ENCODE measurements at regions not wholly inside any gene's neighbourhood (a gene's known extent, or its start where the extent isn't known, plus 50 kb on each side); places are given as distances from the start of the nearest gene placed in this dataset.

GRCh38 chr7:153415632-153416031 is 636.6 kb upstream of the DPP6 start:
- TF ChIP-seq, protein P1, sequence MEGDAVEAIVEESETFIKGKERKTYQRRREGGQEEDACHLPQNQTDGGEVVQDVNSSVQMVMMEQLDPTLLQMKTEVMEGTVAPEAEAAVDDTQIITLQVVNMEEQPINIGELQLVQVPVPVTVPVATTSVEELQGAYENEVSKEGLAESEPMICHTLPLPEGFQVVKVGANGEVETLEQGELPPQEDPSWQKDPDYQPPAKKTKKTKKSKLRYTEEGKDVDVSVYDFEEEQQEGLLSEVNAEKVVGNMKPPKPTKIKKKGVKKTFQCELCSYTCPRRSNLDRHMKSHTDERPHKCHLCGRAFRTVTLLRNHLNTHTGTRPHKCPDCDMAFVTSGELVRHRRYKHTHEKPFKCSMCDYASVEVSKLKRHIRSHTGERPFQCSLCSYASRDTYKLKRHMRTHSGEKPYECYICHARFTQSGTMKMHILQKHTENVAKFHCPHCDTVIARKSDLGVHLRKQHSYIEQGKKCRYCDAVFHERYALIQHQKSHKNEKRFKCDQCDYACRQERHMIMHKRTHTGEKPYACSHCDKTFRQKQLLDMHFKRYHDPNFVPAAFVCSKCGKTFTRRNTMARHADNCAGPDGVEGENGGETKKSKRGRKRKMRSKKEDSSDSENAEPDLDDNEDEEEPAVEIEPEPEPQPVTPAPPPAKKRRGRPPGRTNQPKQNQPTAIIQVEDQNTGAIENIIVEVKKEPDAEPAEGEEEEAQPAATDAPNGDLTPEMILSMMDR (IDR thresholded peaks at IDR 0.05) = no peak
- TF ChIP-seq POLR2A (IDR thresholded peaks at IDR 0.05) = no peak

Data from Peyer's patch (tissue), 4 donors.